ENCODE measurements at regions not wholly inside any gene's neighbourhood (a gene's known extent, or its start where the extent isn't known, plus 50 kb on each side); places are given as distances from the start of the nearest gene placed in this dataset.

- TF ChIP-seq CTCF (IDR thresholded peaks at IDR 0.05; ENCODE audit: low read length) (no peak), EZH2phosphoT487 (IDR thresholded peaks at IDR 0.05; ENCODE audit: low read length) (no peak)
Measured at GRCh38 chr15:57881361-57881760, 174.8 kb downstream of the POLR2M start.
